HG03039 (cell line): ENCODE measurements at regions not wholly inside any gene's neighbourhood (a gene's known extent, or its start where the extent isn't known, plus 50 kb on each side); places are given as distances from the start of the nearest gene placed in this dataset.

Source experiments
- ATAC-seq: cut with Tn5 transposase; IDR thresholded peaks from one replicate; pipeline ENCODE4 v1.9.1; 2021; ENCODE audit warnings: mild to moderate bottlenecking, moderate library complexity; ENCODE audit not compliant: unreplicated experiment

DNA sequence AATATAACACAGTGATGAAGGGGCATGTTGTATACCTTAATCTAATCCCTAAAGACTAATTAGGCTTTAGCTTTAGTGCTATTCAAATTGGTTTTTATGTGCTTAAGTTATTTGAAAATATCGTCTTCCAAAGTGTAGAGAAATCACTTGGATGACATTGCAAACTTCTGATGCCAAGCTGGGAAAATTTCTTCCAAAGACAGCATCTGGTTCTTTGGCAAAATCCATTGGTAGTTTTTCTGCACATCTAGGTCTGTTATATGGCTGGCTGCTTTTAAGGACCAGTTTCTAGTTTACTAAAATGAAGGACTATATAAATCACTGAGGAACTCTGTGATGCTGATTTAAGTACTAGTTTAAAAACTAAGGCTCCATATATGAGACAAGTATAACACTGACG lies 2362.3 kb downstream of the PCDH9 start:
- ATAC-seq, result no peak

DNA sequence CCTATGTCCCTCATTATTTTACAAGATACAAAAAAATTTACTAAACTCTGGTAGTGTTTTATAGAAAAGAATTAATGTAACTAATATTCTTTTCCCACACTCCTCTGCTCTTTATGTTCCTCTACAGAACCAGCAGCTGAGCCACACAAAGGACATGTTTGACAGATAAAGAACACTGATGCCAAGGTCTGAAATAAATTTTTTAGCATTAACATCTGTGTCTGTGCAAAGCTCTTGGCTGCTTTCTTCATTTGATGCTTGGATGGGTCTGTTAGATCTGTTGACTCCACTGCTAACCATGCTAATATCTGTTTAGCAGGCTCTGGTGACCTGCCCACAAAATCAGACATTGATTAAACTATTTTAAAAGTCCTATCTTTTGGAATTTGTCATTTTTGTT lies 2363.8 kb downstream of the PCDH9 start:
- ATAC-seq, result no peak

DNA sequence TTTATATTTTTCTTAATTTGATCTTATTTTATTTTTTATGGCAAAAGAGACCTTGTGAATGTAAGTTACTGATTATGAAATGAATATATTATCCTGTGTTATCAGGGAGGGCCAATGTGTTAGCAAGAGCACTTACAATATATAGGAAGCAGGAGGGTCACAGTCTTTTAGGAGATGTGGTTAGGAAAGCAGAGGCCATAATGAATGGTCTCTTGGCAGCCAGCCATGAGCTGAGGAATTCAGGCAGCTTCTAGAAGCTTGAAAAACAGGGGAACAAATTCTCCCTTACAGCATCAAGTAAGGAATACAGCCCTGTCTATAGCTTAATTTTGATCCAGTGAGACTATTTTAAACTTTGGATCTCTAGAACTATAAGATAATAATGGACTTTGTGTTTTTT lies 2374.6 kb downstream of the PCDH9 start:
- no peak for ATAC-seq

DNA sequence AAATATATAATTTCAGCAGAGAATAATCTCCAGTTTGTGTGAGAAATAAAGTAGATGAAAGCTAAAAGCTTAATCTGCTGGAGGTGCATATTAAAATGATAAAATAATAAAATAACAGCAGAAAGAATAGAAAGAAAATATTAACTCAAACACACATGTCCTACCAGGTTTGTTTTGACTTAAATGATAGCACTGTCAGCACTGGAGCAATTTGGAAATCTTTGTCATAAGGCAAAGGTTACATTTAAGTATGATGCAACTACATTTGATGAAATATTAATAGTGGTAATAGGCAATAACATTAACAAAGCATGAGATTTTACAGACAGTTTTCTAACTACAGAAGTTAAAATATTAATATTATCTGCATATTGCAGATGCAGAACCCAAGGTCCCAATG lies 2380.1 kb downstream of the PCDH9 start:
- ATAC-seq, result no peak

DNA sequence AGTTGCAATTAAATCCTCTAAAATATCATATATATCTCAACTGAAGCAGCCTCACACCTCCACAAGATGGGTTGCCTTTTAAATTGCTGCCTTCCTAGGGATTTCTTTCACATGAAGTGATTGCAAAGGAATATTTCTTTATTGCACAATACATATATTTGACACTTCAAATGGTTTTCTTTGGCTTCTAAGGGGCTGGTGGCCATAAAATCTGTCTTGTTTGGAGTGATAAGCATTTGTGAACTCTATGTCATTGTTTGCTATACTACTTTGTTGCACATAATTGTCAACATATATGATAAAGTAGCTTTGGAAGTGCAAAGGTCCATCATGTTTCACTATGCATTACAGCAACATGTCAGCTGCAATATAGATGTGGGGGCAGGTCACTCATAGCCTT lies 2380.9 kb downstream of the PCDH9 start:
- ATAC-seq, result no peak

DNA sequence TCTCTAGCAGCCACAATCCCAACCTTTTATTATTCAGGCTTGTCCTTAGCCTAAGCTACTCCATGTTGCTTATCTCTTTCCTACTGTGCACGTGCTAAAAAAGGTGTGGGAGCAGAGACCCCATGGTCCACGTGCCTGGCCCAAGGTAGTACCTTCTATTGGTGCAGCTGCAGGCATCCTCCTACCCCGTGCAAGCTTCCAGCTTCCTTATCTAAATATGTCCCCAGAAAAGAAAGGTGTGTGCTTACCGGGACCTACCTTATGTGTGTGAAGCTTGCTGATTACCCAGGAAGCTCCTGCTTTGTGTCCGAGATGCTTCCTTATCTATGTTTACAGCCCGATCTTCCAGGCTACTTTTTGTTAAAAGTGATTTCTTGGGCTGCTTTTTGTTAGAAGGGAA lies 2382.4 kb downstream of the PCDH9 start:
- ATAC-seq, result no peak

DNA sequence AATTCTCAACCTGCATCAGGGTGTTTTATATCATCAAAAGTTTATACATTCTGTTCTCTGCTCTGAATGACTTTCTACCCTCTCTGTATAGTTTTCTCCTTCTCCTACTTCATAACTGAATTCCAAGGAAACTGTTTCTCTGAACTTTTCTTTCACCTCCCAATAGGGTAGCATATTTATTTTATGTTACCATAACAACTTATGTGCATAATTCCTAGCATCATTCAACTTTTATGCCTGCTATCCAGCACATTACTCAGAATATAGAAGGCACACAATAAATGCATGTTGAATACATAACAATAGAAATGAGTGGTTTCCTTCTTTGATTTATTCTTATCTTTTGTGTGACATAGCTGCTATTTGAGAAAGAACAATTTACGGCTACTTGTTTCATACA lies 2385.0 kb downstream of the PCDH9 start:
- ATAC-seq, result no peak

DNA sequence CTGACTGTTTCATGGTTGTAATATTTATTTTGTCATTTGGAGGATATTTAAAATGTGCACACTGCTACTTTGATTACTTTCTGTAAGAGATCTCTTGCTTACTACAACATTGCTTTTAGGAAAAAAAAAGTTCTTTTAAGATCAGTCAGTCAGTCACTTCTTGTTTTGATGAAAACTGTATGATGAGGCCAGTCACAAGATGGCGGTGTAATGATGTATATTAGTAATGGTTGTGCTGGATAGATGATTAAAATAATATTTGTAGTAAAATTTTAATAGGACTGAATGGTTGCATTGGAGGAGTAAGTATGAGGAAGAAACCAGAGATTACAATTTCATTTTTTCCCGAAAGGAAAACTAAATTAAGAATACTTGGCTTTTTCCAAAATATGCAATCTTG lies 2411.1 kb downstream of the PCDH9 start:
- no peak for ATAC-seq

DNA sequence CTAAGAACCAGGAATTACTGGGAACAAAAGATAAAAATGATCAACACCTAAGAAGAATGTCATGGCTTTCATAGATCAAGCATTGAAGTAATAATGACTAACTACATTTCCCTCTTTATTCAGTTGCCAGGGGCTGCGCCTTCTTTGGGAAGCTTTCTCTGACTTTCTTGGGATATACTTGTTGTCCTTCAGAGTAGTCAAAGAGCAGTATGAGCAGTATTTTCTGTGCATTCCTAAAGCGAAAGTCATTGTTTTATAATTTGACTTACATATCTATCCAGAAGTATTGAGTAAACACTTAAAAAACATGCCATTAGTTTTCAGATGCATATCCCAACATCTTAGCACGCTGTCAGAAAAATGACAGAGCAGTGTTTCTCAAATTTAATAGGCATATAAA lies 2412.4 kb downstream of the PCDH9 start:
- no peak for ATAC-seq

DNA sequence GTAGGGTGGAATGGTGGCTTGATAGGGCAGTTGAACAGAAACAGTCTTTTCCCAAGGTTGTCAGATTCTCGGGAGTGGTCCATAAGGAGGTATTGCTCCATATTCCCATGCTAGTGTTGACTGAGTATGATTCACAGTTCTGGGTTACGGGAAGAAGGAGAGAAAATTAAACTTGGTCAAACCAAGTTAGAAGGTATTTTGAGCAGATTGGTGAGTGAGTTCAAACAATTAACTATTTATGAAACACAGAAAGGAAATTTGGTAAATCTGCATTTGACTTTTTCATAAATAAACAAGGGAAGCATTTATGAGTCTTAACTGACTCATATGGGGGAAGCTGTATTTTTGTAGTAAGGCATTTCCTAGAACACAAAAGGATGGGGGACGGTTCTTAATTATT lies 2419.4 kb downstream of the PCDH9 start:
- no peak for ATAC-seq

DNA sequence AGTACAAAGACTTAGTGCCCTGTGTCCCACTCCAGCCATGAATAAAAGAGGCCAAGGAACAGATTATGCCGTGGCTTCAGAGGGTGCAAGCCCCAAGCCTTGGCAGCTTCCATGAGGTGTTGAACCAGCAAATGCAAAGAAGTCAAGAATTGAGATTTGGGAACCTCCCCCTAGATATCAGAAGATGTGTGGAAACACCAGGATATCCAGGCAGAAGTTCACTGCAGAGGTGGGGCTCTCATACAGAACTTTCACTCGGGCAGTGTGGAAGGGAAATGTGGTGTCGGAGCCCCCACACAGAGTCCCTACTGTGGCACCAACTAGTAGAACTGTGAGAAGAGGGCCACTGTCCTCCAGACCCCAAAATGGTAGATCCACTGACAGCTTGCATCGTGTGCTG lies 2421.4 kb downstream of the PCDH9 start:
- ATAC-seq, result no peak

DNA sequence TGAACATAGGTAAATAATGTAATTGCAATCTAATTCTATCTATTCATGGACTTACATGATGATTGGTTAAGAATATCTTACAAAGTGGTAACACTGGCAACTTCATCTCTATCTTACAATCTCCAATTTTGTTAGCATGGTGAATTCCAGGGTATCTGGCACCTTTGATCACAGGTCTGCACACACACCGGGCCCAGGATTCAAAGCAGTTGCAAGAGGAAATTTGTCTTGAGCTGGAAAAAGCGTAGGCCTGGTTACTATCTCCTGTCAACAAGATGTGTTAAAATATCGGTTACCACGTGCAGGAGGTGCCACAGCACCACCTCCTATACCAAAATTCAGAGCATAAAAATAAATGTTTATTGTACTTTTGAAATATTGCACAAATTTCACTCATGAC lies 2428.4 kb downstream of the PCDH9 start:
- no peak for ATAC-seq

DNA sequence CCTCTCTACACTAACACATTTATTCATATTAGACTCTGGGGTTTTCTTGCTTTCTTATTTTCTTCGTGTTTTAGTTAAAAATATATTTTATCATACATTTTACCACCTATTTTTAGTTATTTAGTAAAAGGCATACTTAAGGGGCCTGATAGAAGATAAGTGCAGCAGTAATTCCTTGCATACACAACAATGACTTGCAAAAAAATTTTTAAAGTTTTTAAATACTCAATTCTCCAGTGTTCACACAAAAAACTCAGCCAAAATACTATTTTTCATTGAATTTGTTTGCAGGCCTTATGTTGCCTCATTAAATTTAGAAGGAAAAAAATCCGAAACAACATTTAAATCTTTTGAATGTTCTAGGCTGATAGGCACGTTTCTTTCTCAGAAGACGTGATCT lies 2431.7 kb downstream of the PCDH9 start:
- no peak for ATAC-seq

DNA sequence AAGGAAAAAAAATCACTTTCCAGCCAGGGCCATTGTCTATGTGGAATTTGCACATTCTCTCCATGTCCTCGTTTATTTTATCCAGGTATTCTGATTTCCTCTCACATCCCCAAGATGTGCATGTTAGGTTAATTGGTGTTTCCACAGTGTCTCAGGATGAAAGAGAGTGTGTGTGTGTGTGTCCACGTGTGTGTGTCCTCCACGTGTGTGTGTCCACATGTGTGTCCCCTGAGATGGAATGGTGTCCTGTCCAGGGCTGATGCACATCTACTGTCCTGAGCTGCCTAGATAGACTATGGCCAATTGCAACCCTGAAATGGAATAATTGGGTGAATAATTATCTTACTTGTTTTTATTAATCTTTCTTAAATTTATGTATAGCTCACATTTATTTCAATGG lies 2436.5 kb downstream of the PCDH9 start:
- no peak for ATAC-seq

DNA sequence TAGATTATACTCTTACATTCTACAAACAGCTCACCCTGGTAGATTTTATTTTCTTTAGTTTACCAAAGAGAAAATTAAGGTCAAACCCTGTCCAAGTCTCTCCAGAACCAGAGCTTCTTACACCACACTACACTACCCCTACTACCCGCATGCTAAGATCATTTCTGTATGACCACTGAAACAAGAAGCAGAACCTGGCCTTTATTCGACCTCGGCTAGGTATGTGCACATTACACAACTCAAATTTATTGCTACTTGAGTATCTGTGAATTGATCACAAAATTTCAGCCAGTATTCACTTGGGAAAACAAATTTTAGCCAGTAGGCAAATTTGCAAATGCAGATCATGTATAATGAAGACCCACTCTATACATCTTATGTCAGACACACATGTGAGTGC lies 2437.0 kb downstream of the PCDH9 start:
- no peak for ATAC-seq

DNA sequence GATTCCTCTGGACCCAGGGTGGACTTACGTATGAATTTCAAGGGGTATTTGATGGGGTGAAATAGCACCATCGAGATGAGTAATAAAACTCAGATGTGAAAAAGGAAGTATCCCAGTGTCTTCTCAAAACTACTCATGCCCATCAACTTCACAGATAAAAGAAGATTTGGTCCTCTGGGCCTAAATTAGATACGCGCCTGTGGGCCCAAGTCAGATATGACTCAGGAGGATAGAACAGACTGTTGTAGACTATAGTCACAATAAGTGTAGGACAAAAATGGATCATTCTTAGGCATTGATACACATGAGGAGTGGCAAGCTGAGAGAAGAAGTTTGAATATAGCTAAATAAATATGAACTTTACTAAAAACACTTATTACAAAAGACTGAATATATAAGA lies 2438.8 kb downstream of the PCDH9 start:
- no peak for ATAC-seq

DNA sequence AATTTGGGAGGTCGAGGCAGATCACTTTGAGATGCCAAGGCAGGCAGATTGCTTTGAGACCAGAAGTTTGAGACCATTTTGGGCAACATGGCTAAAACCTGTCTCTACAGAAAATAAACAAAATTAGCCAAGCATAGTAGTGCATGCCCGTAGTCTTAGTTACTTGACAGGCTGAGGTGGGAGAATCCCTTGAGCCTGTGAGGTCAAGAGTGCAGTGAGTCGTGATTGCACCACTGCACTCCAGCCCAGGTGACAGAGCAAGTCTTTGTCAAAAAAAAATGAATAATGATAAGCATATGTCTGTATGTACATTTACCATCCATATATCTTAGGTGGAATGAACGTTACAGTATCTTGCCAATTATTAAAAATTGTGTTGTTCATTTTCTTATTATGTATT lies 2447.7 kb downstream of the PCDH9 start:
- no peak for ATAC-seq

DNA sequence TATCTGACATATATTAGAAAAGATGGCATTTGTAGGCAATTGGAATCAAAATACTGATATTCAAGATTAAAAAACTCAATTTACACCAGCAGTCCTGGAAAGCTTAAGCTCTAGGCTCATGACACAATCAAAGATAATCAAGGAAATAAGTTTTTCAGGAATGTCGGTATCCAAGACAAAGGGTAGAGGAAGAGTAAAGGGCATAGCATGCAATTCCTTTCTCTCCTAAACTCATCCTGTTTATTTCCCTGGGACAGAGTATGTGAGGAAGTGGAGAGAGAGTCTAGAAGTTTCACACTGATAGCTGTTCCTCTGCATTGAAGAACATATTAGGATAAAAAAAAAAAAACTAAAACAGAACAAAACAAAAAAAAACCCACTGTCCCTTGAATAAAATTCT lies 2452.1 kb downstream of the PCDH9 start:
- no peak for ATAC-seq

DNA sequence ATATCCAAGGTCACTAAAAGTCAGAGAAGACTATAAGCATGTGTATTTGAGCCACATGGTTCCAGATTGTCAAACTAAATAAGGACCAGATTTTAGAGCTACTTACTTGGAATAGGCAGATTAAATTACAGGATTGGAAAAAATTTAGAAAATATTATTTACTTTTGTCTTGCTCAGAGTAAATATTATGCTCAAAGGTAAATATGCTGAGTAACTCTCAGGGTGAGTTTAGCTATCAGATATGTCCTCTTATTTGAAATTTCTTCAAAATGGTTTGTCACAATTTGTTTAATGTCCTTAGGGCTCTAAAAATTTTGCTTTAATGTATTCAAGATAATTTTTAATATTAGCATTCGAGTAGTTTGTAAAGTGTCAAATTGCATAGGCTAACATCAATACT lies 2455.2 kb downstream of the PCDH9 start:
- ATAC-seq, result no peak

DNA sequence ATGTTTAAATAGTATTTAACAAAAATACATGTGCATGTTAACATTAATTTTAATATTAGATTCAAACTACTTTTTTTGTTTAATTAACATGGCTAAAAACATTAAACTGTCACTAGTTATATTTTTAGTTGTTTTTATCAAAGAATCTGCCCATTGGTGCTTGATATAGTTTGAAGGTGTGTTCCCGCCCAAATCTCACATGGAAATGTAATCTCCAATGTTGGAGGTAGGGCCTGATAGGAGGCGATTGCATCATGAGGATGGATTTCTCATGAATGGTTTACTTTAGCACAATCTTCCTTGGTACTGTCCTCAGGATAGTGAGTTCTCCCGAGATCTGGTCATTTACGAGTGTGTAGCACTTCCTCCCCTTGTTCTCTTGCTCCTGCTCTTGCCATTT lies 2459.4 kb downstream of the PCDH9 start:
- ATAC-seq, result no peak

DNA sequence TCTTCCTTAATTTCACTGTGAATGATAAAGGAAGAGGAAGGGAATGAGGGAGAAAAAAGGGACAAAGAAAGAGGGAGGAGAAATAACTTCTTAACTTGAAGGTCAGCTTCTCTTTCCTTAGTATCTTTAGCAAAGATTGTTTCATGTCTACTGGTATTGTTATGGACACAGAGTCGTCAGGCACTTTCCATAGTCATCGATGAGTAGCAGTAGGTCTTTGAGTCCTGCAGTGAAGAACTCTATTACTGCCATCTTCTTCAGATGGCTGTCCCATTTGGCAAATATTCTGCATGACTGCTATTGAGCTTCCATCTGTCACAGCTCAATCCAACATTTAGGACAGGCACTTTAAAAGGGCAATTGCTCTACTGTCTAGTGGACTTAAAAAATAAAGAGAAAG lies 2463.1 kb downstream of the PCDH9 start:
- ATAC-seq, result no peak

DNA sequence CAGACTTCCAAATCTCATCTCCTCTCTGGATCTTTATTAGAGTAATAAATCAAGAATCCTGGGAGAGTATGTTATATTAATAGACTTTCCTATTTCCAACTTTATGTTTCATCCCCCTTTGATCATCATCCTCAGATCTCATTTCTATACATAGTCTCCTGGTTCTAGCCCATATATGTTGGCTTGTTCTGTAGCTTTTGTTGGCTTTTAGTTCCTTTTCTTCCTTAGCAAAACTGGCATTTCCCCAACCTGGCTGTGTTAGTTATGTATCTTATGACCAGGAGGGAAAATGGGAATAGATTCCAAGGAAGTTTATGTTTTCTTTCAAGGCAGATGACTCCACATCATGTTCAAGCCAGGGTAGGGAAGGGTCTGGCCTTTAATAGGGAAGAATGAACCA lies 2464.5 kb downstream of the PCDH9 start:
- ATAC-seq, result no peak

DNA sequence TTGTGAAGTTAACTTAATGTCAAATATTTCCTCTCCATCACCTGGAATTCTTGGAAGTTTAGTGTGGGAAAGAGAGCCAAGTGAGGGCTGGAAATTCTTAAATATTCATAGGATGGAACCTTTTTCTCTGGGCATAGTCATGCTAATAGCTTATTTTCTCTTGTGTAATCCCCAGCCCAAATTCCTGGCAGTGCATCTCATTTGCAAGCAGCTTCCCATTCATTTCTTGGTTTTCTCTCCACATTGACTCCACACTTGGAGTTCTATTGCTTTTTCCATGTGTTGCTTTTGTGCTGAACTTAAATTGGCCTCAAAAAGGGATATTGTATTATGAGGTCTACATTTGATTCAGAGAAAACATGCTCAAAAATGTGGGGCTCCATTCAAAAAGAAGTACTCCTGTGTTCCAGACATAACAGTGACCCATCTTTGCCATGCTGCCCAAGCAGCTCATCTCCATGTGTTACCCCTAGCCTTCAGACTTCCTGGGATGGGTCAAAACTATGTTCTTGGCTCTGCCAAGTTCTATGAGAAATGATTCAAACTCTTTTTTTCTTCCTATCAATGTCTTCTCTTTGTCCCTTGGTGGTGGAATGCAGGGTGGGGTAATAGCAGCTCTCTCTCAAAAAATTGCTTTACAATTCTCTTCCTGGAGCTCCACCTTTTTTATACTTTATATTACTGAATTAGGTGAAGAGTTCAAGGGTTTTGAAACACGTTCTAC lies 2471.5 kb downstream of the PCDH9 start:
- ATAC-seq, result no peak

DNA sequence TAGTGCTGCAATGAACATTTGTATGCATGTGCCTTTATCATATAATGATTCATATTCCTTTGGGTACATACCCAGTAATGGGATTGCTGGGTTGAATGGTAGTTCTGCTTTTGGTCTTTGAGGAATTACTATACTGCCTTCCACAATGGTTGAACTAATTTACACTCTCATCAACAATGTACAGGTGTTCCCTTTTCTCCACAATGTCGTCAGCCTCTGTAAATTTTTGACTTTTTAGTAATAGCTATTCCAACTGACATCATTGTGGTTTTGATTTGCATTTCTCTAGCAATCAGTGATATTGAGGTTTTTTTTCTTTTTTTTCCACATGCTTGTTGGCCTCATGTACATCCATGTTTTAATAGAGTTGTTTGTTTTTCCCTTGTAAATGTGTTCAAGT lies 2473.5 kb downstream of the PCDH9 start:
- no peak for ATAC-seq
